Tibial artery (tissue), 4 donors: ENCODE measurements at regions not wholly inside any gene's neighbourhood (a gene's known extent, or its start where the extent isn't known, plus 50 kb on each side); places are given as distances from the start of the nearest gene placed in this dataset.

ENCODE experiments used
- DNase-seq, 2 donors: peaks; one replicate each; pipeline ENCODE4 v3.0.0-alpha.2; 2019
- H3K27ac ChIP-seq, 2 donors: fragments of 200-600 bp; sonication (generic) in 1 of 2; 1 replicate in 1 of 2; 2 replicates in 1 of 2; pipeline ENCODE4 v1.5.1; 2018 to 2019; ENCODE audit warnings: mild to moderate bottlenecking in 1 of 2
- H3K27me3 ChIP-seq, 2 donors: fragments of 200-600 bp; sonication (generic) in 1 of 2; one replicate each; pipeline versions ENCODE4 v1.5.1 to v1.6.0; 2016 to 2019
- H3K36me3 ChIP-seq, 3 donors: fragments of 200-600 bp; sonication (generic) in 2 of 3; one replicate each; pipeline ENCODE4 v1.5.1; 2016 to 2019; ENCODE audit warnings: mild to moderate bottlenecking in 2 of 3
- H3K4me1 ChIP-seq, 4 donors: fragments of 200-600 bp; sonication (generic) in 2 of 4; 1 replicate in 3 of 4; 2 replicates in 1 of 4; pipeline ENCODE4 v1.5.1; 2016 to 2019
- H3K4me3 ChIP-seq, 2 donors: fragments of 200-600 bp; sonication (generic) in 1 of 2; 1 replicate in 1 of 2; 2 replicates in 1 of 2; pipeline ENCODE4 v1.5.1; 2018 to 2019; ENCODE audit warnings: mild to moderate bottlenecking in 2 of 2
- H3K9me3 ChIP-seq, 3 donors: fragments of 200-600 bp; sonication (generic) in 1 of 3; one replicate each; pipeline ENCODE4 v1.5.1; 2016 to 2019
- CTCF ChIP-seq, 2 experiments: fragments of 200-600 bp in 1 of 2; fragments of 450-650 bp in 1 of 2; IDR thresholded peaks; one replicate each; pipeline ENCODE4 v1.5.1; 2017 to 2019; ENCODE audit warnings: antibody characterized with exemption in 2 of 2, mild to moderate bottlenecking in 1 of 2, moderate library complexity in 1 of 2
- intact Hi-C: fragments of 100-400 bp; cut with DNase I; formaldehyde crosslinking; loops from one replicate; pipeline ENCODE4 v1.15.0; 2023; ENCODE audit warnings: low total_unique reads

GRCh38 chr18:37714691-37715090 lies 149.1 kb upstream of the CELF4 start:
- no peak for TF ChIP-seq CTCF (IDR thresholded peaks at IDR 0.05)
- Histone ChIP-seq H3K9me3 (no peaks in the 10 kb centered on the region), H3K27ac (no peak overlapping the region), H3K27me3 (no peaks in the 10 kb centered on the region), H3K4me3 (no peak overlapping the region), H3K36me3 (no peaks in the 10 kb centered on the region), H3K4me1 (no peaks in the 10 kb centered on the region)
- intact Hi-C loops = no loop called here
- DNase-seq = no peak

- no peaks in the 10 kb centered on the region for H3K27me3 ChIP-seq
- DNase-seq = no peak
- no peaks in the 10 kb centered on the region for H3K9me3 ChIP-seq
- no peaks in the 10 kb centered on the region for H3K36me3 ChIP-seq
- intact Hi-C loops = no loop called here
- no peak for TF ChIP-seq CTCF (IDR thresholded peaks at IDR 0.05)
- no peaks in the 10 kb centered on the region for H3K4me1 ChIP-seq
- no peak overlapping the region for H3K4me3 ChIP-seq
- no peak overlapping the region for H3K27ac ChIP-seq
Measured at GRCh38 chr18:37712776-37713175, 147.2 kb upstream of the CELF4 start.

GRCh38 chr18:37711766-37712505 lies 146.3 kb upstream of the CELF4 start:
- no peaks in the 10 kb centered on the region for H3K4me1 ChIP-seq
- no peak for DNase-seq
- H3K9me3 ChIP-seq = no peaks in the 10 kb centered on the region
- H3K27me3 ChIP-seq = no peaks in the 10 kb centered on the region
- no peak overlapping the region for H3K27ac ChIP-seq
- intact Hi-C loops = no loop called here
- no peaks in the 10 kb centered on the region for H3K36me3 ChIP-seq
- no peak for TF ChIP-seq CTCF (IDR thresholded peaks at IDR 0.05)
- H3K4me3 ChIP-seq = no peak overlapping the region

GRCh38 chr18:37710726-37711125 lies 145.1 kb upstream of the CELF4 start:
- Histone ChIP-seq H3K4me1 (no peaks in the 10 kb centered on the region), H3K27me3 (no peaks in the 10 kb centered on the region), H3K9me3 (no peaks in the 10 kb centered on the region), H3K4me3 (no peak overlapping the region), H3K36me3 (no peaks in the 10 kb centered on the region), H3K27ac (no peak overlapping the region)
- DNase-seq = no peak
- intact Hi-C loops = no loop called here
- TF ChIP-seq CTCF (IDR thresholded peaks at IDR 0.05) = no peak

- Histone ChIP-seq H3K36me3 (no peaks in the 10 kb centered on the region), H3K9me3 (no peaks in the 10 kb centered on the region), H3K4me1 (no peaks in the 10 kb centered on the region), H3K27ac (no peak overlapping the region), H3K4me3 (no peak overlapping the region), H3K27me3 (no peaks in the 10 kb centered on the region)
- DNase-seq = no peak
- TF ChIP-seq CTCF (IDR thresholded peaks at IDR 0.05) = no peak
- intact Hi-C loops = no loop called here
Measured at GRCh38 chr18:37709740-37710139, 144.1 kb upstream of the CELF4 start.

DNA sequence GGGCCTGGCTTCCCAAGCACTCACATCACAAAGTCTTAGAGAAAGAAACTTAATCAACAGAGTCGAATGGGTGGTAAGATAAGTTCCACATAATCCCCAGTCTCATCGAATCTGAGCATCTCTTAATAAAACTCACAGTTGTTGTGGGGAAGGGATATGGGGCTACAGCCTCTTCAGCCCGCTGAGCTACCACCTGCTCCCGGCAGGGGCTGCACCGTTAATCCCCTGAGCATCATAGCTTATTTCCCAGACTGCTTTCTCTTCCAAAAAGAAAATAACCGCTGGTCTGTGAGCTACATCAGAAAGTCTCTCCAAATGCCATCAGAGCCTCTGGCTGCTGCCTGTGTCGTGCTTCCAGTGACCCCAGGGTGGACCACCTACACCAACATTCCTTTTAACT lies 139.4 kb upstream of the CELF4 start:
- no peaks in the 10 kb centered on the region for H3K36me3 ChIP-seq
- no peaks in the 10 kb centered on the region for H3K4me1 ChIP-seq
- H3K4me3 ChIP-seq = no peak overlapping the region
- TF ChIP-seq CTCF (IDR thresholded peaks at IDR 0.05) = no peak
- intact Hi-C loops = no loop called here
- no peaks in the 10 kb centered on the region for H3K27me3 ChIP-seq
- no peak overlapping the region for H3K27ac ChIP-seq
- no peaks in the 10 kb centered on the region for H3K9me3 ChIP-seq
- no peak for DNase-seq
